Fibroblast of mammary gland (primary cell): ENCODE measurements at regions not wholly inside any gene's neighbourhood (a gene's known extent, or its start where the extent isn't known, plus 50 kb on each side); places are given as distances from the start of the nearest gene placed in this dataset.

Source experiments
- DNase-seq: peaks from one replicate; pipeline ENCODE4 v3.0.0-alpha.2; 2010; ENCODE audit warnings: low read depth
- H3K4me3 ChIP-seq: 2 replicates; pipeline ENCODE4 v1.5.1; 2011; ENCODE audit warnings: low read depth, mild to moderate bottlenecking, low read length, moderate library complexity; ENCODE audit not compliant: control insufficient read depth
- TF ChIP-seq, protein P1 (sequence below): conservative IDR thresholded peaks from 2 replicates; pipeline ENCODE4 v1.5.1; 2011; ENCODE audit warnings: low read depth, low read length, inconsistent platforms; ENCODE audit not compliant: control insufficient read depth, insufficient read depth

DNA sequence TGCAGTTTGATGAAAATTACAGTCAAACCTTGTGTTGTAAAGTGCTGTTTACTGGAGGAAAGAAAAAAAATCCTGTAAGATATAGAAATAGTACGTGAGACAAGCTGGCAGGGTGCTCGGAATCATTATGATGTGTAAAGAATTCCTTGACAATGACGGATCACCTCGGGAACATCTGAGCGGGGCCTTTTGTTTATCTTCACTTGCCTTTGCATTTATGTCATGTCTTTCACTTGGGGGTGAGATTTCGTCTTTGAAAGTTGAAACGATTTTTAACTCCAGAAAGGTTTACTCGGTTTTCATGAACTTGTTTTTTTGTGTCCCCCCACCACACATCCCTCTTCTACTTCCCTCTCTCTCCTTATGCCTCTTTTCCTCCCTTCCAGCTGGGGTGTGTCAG, 128.3 kb upstream of the VEPH1 start:
- H3K4me3 ChIP-seq, result no peak overlapping the region
- TF ChIP-seq, protein P1, sequence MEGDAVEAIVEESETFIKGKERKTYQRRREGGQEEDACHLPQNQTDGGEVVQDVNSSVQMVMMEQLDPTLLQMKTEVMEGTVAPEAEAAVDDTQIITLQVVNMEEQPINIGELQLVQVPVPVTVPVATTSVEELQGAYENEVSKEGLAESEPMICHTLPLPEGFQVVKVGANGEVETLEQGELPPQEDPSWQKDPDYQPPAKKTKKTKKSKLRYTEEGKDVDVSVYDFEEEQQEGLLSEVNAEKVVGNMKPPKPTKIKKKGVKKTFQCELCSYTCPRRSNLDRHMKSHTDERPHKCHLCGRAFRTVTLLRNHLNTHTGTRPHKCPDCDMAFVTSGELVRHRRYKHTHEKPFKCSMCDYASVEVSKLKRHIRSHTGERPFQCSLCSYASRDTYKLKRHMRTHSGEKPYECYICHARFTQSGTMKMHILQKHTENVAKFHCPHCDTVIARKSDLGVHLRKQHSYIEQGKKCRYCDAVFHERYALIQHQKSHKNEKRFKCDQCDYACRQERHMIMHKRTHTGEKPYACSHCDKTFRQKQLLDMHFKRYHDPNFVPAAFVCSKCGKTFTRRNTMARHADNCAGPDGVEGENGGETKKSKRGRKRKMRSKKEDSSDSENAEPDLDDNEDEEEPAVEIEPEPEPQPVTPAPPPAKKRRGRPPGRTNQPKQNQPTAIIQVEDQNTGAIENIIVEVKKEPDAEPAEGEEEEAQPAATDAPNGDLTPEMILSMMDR, result no peak
- DNase-seq, result peak; percentile 15

GRCh38 chr3:157626817-157627216, 123.6 kb upstream of the VEPH1 start:
- TF ChIP-seq, protein P1, result no peak
- DNase-seq, result no peak
- H3K4me3 ChIP-seq, result no peak overlapping the region

GRCh38 chr3:157624801-157625200, 121.6 kb upstream of the VEPH1 start:
- TF ChIP-seq, protein P1, result no peak
- DNase-seq, result peak; percentile 16
- no peak overlapping the region for H3K4me3 ChIP-seq

GRCh38 chr3:157618886-157619285, 115.7 kb upstream of the VEPH1 start:
- no peak overlapping the region for H3K4me3 ChIP-seq
- TF ChIP-seq, protein P1, result no peak

GRCh38 chr3:157618075-157618760, 115.0 kb upstream of the VEPH1 start:
- no peak overlapping the region for H3K4me3 ChIP-seq
- DNase-seq, result peak; percentile 85
- TF ChIP-seq, protein P1, result peak; percentile 53

More at GRCh38 chr3:157618886-157619285, 115.7 kb upstream of the VEPH1 start:
- DNase-seq, result no peak

DNA sequence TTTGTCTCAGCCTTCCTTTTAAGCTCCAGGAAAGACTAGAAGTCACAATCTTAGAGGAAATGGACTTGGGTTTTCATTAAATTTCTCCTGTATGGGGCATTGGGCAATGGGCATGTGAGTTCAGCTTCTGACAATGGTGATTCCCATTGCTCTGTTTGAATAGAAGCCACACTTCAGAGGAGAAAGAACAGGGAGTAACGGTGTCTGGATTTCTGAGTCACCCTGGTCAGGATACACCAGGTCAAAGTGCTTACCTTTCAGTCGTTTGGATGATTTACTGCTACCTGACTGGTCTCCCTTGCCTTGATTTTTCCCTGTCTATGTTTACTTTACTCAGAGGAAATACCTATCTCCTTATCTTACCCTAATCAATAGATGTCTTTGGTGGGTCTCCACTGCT, 111.7 kb upstream of the VEPH1 start:
- no peak overlapping the region for H3K4me3 ChIP-seq
- TF ChIP-seq, protein P1, result no peak
- no peak for DNase-seq
